Upper lobe of left lung (tissue), 6 donors: ENCODE measurements at regions not wholly inside any gene's neighbourhood (a gene's known extent, or its start where the extent isn't known, plus 50 kb on each side); places are given as distances from the start of the nearest gene placed in this dataset.
"Not testable (repeated sequence)": the region's sequence is repeated elsewhere in the genome, so short reads cannot be mapped to it uniquely, and the experiment has no call there.

Experiments
- ATAC-seq, 2 donors: fragments of 200-7000 bp; cut with Tn5 transposase; one replicate each; pipeline ENCODE4 v1.9.1; 2022; ENCODE audit warnings: mild to moderate bottlenecking in 2 of 2, moderate library complexity in 2 of 2; ENCODE audit not compliant: low FRiP score in 2 of 2
- DNase-seq, 2 donors: peaks; one replicate each; pipeline ENCODE4 v3.0.0-alpha.2; 2019 to 2020
- H3K27ac ChIP-seq, 4 donors: fragments of 200-600 bp; sonication (generic); one replicate each; pipeline ENCODE4 v1.5.1; 2016 to 2019
- H3K27me3 ChIP-seq, 4 donors: fragments of 200-600 bp; sonication (generic); one replicate each; pipeline ENCODE4 v1.5.1; 2017 to 2019
- H3K36me3 ChIP-seq, 4 donors: fragments of 200-600 bp; sonication (generic); one replicate each; pipeline ENCODE4 v1.5.1; 2016 to 2019
- H3K4me1 ChIP-seq, 4 donors: fragments of 200-600 bp; sonication (generic); one replicate each; pipeline ENCODE4 v1.5.1; 2018 to 2019
- H3K4me3 ChIP-seq, 4 donors: fragments of 200-600 bp; sonication (generic); one replicate each; pipeline ENCODE4 v1.5.1; 2017 to 2019; ENCODE audit warnings: mild to moderate bottlenecking in 2 of 4, moderate library complexity in 1 of 4
- H3K9me3 ChIP-seq, 4 donors: fragments of 200-600 bp; sonication (generic); one replicate each; pipeline ENCODE4 v1.5.1; 2018 to 2019
- CTCF ChIP-seq, 6 experiments: fragments of 450-650 bp in 4 of 6; fragments of 200-600 bp in 2 of 6; sonication (generic) in 2 of 6; IDR thresholded peaks; one replicate each; pipeline ENCODE4 v1.5.1; 2016 to 2019; ENCODE audit warnings: antibody characterized with exemption in 6 of 6
- EP300 ChIP-seq, 4 donors: sonication (generic); formaldehyde crosslinking; IDR thresholded peaks; one replicate each; pipeline ENCODE4 v1.5.1; 2017; ENCODE audit warnings: antibody characterized with exemption in 4 of 4, control low read depth in 2 of 4
- POLR2A ChIP-seq, 4 donors: fragments of 450-650 bp; IDR thresholded peaks; one replicate each; pipeline ENCODE4 v1.5.1; 2016 to 2017; ENCODE audit warnings: antibody characterized with exemption in 4 of 4, mild to moderate bottlenecking in 2 of 4
- POLR2AphosphoS5 ChIP-seq, 2 donors: sonication (generic); formaldehyde crosslinking; IDR thresholded peaks; one replicate each; pipeline ENCODE4 v1.5.1; 2017; ENCODE audit warnings: antibody characterized with exemption in 2 of 2
- WGBS, 2 donors: methylation state at CpG; one replicate each; pipeline ENCODE4 v1.1.5; 2017 to 2018; 5-methylcytosine and 5-hydroxymethylcytosine counted together
- donor health status: DM: no; HTN: no; CAD: no; lungs with moderate emphysema.
- donor health status: DM: no; HTN: yes; CAD: no; lungs with severe emphysema.

DNA sequence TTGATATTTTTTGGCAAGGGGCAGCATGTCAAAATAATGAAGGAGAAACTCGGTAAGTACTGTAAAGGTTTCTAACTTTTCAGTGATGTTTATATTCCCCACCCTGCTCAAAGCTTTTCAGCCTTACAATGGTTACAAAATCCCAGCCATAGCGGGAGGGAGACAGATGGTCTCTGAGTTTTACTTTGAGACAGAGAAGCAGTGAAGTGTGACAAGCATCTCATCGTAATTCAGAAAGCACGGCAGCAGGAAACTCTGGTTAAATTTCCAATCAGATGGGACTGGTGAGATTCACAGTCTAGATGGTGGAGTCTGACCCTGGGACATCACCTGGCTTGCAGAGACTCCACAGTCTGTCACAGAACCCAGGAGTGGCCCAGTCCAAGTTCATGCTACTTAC is 448.0 kb upstream of the AMELY start:
- DNase-seq = no peak
- TF ChIP-seq POLR2AphosphoS5 (IDR thresholded peaks at IDR 0.05) = no peak
- TF ChIP-seq POLR2A (IDR thresholded peaks at IDR 0.05) = no peak
- TF ChIP-seq CTCF (IDR thresholded peaks at IDR 0.05) = no peak
- TF ChIP-seq EP300 (IDR thresholded peaks at IDR 0.05) = no peak
- 67% methylated on average over 4 of the region's 4 CpGs; no CpG with 5 or more reads in 1 of the 2 donors for WGBS, 2 donors
- H3K36me3 ChIP-seq = no peaks in the 10 kb centered on the region
- H3K27me3 ChIP-seq = no peaks in the 10 kb centered on the region
- no peak for ATAC-seq
- no peak overlapping the region for H3K4me3 ChIP-seq
- H3K4me1 ChIP-seq = no peaks in the 10 kb centered on the region
- H3K9me3 ChIP-seq = no peaks in the 10 kb centered on the region
- no peak overlapping the region for H3K27ac ChIP-seq

DNA sequence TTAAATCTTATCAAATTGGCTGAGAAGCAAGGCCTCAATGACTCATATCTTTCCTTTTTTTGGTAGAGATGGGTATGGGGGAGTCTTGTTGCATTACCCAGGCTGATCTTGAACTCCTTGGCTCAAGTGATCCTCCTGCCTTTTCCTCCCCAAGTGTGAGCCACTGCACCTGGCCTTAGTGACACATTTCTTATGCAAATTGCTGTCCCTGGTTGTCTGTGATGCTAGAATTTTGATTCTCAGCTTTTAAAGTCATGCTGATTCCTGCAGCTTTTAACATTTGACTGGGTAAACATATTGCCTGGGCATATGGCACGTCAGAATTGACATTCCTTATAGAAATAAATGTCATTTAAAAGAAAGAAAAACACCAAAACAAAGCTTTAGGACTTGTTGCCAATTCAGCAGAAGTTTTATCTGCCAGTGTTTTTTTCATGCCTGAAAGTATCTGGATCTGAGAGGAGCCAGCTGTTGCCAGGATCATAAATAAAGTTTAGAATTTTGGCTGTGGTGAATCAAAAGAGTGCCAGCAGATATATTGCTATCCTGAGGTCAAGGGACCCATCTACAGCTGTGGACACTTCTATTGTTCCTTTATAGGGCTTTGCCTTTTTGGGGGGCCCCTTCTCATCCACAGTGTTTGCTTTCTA is 446.7 kb upstream of the AMELY start:
- TF ChIP-seq POLR2AphosphoS5 (IDR thresholded peaks at IDR 0.05) (no peak), CTCF (IDR thresholded peaks at IDR 0.05) (no peak), EP300 (IDR thresholded peaks at IDR 0.05) (no peak), POLR2A (IDR thresholded peaks at IDR 0.05) (no peak)
- Histone ChIP-seq H3K9me3 (no peaks in the 10 kb centered on the region), H3K4me3 (no peak overlapping the region), H3K27me3 (no peaks in the 10 kb centered on the region), H3K4me1 (no peaks in the 10 kb centered on the region), H3K27ac (no peak overlapping the region), H3K36me3 (no peaks in the 10 kb centered on the region)
- ATAC-seq (no peak), DNase-seq (no peak)
- WGBS, 2 donors = 33% methylated on average over 1 of the region's 1 CpG; no CpG with 5 or more reads in 1 of the 2 donors

GRCh38 chrY:7355891-7356290 is 444.3 kb upstream of the AMELY start:
- H3K36me3 ChIP-seq, H3K4me3 ChIP-seq, H3K9me3 ChIP-seq, H3K27me3 ChIP-seq, H3K27ac ChIP-seq, DNase-seq, ATAC-seq, H3K4me1 ChIP-seq: not testable (repeated sequence)
- 98% methylated on average over 4 of the region's 6 CpGs; no CpG with 5 or more reads in 1 of the 2 donors for WGBS, 2 donors

DNA sequence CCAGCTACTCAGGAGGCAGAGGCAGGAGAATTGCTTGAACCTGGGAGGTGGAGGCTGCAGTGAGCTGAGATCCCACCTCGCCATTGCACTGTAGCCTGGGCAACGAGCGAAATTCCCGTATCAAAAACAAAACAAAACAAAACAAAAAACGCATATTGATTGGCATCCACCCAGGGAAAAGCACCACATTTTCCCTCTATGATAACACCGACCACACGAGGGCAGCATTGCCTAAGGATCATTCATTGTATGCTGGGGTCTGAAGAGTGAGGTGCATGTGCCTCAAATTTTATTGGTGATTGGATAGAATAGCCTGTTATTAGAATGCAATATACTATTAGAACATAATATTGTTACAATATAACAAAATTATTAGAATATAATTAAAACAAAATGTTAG is 433.1 kb upstream of the AMELY start:
- H3K4me1 ChIP-seq = no peaks in the 10 kb centered on the region
- no peaks in the 10 kb centered on the region for H3K9me3 ChIP-seq
- ATAC-seq (peak in 1 of 2 donors; percentile 64), DNase-seq (no peak)
- no peak overlapping the region for H3K4me3 ChIP-seq
- no peak overlapping the region for H3K27ac ChIP-seq
- no peaks in the 10 kb centered on the region for H3K36me3 ChIP-seq
- TF ChIP-seq CTCF (IDR thresholded peaks at IDR 0.05) (peak in 2 of 6 experiments; percentile 46 to 58), EP300 (IDR thresholded peaks at IDR 0.05) (no peak), POLR2A (IDR thresholded peaks at IDR 0.05) (no peak), POLR2AphosphoS5 (IDR thresholded peaks at IDR 0.05) (no peak)
- H3K27me3 ChIP-seq = no peaks in the 10 kb centered on the region
- WGBS, 2 donors = 2% methylated on average over 5 of the region's 7 CpGs; no CpG with 5 or more reads in 1 of the 2 donors

DNA sequence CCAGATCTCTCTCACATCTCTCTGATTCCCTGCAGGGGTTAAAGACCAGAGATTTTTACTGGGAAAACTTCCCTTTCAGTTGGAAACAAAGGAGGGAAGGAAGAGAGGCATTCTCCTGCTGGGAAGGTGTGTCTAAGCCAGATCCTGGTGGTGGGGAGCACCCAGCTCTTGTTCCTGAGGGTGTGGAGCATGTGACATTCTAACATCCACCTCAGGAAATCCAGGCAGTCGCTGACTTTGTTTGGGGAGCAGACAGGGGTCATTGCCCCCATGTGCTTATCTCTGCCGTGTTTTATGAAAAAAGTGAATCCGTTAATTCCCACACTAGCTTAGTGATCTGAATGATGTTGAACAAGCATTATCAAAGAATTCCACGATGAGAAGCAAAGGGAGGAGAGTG is 431.7 kb upstream of the AMELY start:
- Histone ChIP-seq H3K9me3 (no peaks in the 10 kb centered on the region), H3K4me1 (no peaks in the 10 kb centered on the region), H3K36me3 (no peaks in the 10 kb centered on the region), H3K27ac (no peak overlapping the region), H3K4me3 (no peak overlapping the region), H3K27me3 (no peaks in the 10 kb centered on the region)
- 48% methylated on average over 4 of the region's 4 CpGs; no CpG with 5 or more reads in 1 of the 2 donors for WGBS, 2 donors
- DNase-seq (no peak), ATAC-seq (no peak)
- TF ChIP-seq POLR2AphosphoS5 (IDR thresholded peaks at IDR 0.05) (no peak), EP300 (IDR thresholded peaks at IDR 0.05) (no peak), CTCF (IDR thresholded peaks at IDR 0.05) (no peak), POLR2A (IDR thresholded peaks at IDR 0.05) (no peak)

GRCh38 chrY:7342732-7343131 is 431.2 kb upstream of the AMELY start:
- H3K4me1 ChIP-seq, H3K27ac ChIP-seq, H3K27me3 ChIP-seq, ATAC-seq, H3K4me3 ChIP-seq, DNase-seq, H3K9me3 ChIP-seq, H3K36me3 ChIP-seq: not testable (repeated sequence)
- WGBS, 2 donors = no CpG with 5 or more reads among the region's 16 CpGs
